Hepatocyte (in vitro differentiated cells): ENCODE measurements at regions not wholly inside any gene's neighbourhood (a gene's known extent, or its start where the extent isn't known, plus 50 kb on each side); places are given as distances from the start of the nearest gene placed in this dataset.

Experiments used
- CTCF ChIP-seq: fragments of 200-600 bp; sonication (generic); IDR thresholded peaks from 2 replicates; pipeline ENCODE4 v1.5.1; 2016; ENCODE audit warnings: antibody characterized with exemption, mild to moderate bottlenecking; ENCODE audit not compliant: poor library complexity
- EZH2 ChIP-seq: fragments of 200-600 bp; sonication (generic); IDR thresholded peaks from 2 replicates; pipeline ENCODE4 v1.6.1; 2016; ENCODE audit warnings: antibody characterized with exemption, mild to moderate bottlenecking, borderline replicate concordance
- EZH2phosphoT487 ChIP-seq: fragments of 200-600 bp; sonication (generic); IDR thresholded peaks from one replicate; pipeline ENCODE4 v1.6.1; 2018; ENCODE audit warnings: antibody characterized with exemption, mild to moderate bottlenecking, low read depth, moderate library complexity; ENCODE audit not compliant: unreplicated experiment, severe bottlenecking

DNA sequence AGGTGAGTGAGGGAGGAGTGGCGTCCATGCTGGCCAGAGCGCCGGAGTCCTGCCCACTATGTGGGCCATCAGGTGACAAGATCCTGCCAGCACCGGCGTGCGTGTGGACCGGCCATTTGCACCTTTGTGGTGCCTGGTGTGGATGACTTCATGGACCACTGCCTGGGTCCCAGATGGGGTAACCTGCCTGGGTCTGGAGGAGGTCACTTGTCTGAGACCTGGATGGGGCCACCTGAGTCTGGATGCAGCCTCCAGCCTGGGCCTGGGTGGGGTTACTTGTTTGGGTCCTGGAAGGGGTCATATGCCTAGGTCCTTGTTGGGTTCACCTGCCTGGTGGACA, 299.6 kb downstream of the NDUFA10 start:
- TF ChIP-seq CTCF: no peak
- no peak for TF ChIP-seq EZH2phosphoT487
- no peak for TF ChIP-seq EZH2
